ENCODE measurements at regions not wholly inside any gene's neighbourhood (a gene's known extent, or its start where the extent isn't known, plus 50 kb on each side); places are given as distances from the start of the nearest gene placed in this dataset.
"Not testable (repeated sequence)": the region's sequence is repeated elsewhere in the genome, so short reads cannot be mapped to it uniquely, and the experiment has no call there.

DNA sequence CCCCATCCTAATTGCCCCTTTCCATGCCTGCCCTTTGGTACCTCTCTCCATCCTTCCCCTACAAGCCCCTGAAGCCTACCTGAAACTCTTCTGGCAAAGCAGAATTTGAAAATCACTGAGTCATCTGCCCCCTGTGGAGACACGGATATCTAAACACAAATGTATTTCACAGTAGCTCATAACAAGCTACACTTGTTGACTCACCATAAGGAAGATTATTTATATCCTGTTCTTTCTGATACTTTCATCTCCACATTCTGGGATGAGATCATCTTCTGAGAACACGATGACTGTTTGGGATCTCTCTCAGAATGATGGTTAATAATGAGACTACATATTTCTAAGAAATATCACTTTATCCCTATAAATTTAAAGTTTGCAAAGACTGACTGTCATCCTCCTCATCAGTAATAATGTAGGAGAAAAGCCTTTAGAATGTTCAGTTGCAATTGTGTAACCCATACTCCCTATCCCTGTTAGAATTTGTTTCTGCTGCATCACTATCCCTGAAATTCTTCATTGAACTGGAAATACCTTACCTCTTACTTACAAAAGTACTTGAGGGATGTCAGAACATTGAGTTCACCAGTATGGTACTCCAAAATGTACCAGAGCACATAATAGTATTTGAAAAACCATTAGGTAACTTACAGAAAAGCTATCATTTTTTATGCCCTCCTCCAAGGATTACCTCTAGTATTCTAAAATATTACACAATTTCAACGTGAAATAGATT is 116.1 kb upstream of the IL12A start:
- DNase-seq (ENCODE audit: low read depth): no peak

- DNase-seq (ENCODE audit: low read depth): no peak
Observed at GRCh38 chr3:159875116-159875515, 113.5 kb upstream of the IL12A start.

GRCh38 chr3:159877924-159878323 is 110.7 kb upstream of the IL12A start:
- DNase-seq (ENCODE audit: low read depth): no peak

DNA sequence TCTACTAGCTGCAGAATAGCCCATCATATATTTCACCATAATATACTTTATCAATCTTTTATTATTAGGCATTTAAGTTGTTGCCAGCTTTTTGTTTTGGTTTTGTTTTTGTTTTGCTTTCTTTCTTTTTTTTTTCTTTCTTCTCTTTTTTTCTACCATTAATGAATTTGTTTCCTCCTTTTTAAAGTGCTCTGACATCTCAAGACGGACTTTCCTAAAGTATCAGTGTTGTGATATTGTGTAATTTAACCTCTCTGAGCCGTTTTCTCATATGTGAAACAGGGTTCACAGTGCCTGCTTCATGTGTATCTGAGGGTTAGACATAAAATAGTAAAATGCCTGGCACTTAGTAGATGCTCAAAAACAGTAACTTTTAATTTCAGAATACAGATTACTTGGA is 109.5 kb upstream of the IL12A start:
- no peak for DNase-seq (ENCODE audit: low read depth)

- DNase-seq (ENCODE audit: low read depth): no peak
Observed at GRCh38 chr3:159879598-159879997, 109.0 kb upstream of the IL12A start.

- DNase-seq (ENCODE audit: low read depth): no peak
Observed at GRCh38 chr3:159881208-159881607, 107.4 kb upstream of the IL12A start.

DNA sequence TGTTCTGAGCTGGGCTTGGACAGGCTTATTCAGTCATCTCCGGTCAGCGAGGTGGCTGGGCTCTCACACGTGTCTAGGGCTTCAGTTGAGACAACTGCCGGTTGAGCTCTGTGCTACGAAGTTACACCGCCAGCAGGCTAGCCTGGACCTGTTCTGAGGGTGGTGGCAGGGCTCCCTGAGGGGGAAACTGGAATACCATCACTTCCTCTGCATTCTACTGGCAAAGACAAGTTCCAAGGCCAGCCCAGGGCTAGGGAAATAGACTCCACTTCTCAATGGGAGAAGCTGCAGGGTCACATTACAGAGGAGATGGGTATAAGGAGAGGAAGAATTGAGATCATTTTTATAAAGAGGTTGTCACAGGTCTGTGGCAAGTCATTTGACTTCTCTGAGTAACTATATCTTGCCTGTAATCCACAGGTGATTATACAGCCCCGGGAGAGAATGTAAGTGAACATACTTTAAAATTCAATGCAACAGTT is 106.8 kb upstream of the IL12A start:
- DNase-seq (ENCODE audit: low read depth): no peak

DNA sequence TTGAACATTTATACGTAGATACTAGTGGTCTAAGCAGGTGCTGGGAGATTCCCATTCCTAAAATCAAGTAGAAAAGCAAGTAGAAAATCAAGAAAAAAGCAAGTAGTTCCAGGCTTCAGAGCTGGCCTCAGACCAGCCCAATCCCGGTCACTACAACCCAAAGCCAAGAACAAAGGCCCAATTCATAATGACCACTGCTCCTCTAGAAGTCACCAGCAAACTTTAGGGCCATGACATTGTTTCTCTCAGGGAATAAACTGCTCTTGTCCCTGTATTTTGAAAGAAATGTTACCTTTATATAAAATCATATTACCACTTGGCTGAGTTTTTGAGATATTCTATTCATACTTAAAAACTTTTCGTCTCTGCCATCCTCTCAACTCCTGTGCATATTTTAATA is 106.3 kb upstream of the IL12A start:
- DNase-seq (ENCODE audit: low read depth): no peak

DNA sequence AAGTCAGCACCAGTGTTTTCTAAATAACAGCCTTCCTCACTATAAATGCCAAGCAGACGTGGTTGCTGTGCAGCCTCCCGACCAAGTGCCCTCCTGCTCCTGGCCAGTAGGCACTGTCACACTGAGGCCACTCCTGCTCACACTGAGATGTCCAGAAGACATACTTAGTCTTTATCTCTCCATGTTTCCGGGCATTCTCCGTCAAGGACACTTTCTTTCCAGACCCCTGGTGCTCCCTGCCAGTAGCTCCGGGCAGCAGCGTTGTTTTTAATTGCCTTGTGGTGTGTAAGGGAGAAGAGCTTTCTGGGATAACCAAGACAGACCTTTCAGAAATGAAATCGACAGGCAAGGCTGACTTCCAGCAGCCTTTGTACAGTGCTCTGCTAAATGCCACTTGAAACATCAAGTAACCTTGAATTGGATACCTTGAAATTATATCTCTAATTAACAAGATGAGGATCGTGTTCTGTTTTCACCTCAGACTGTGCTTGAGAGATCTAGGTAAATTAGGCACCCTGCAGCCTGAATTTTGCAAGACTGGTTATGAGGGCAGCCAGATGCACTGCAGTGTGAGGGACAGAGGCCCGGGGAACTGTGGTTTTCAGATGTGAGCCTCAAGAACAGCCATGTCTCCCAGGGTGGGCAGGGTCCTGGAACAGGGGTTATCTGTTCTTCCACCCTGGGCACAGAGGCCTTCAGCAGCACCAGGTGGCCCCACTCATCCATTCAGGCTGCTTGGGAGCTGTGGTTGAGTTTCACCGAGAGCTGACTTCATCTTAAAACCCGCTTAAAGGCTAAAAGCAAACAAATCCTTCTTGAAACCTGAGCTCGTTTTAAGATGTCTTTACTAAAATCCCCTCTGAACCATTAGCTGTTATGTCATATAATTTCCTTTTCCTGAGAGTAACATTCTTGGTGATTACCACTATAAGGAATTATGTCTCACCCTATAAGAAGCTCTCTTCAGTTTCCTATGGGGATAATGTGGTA is 105.5 kb upstream of the IL12A start:
- no peak for DNase-seq (ENCODE audit: low read depth)

GRCh38 chr3:159884661-159885402 is 103.8 kb upstream of the IL12A start:
- DNase-seq (ENCODE audit: low read depth): no peak

GRCh38 chr3:159886050-159886449 is 102.6 kb upstream of the IL12A start:
- no peak for DNase-seq (ENCODE audit: low read depth)

DNA sequence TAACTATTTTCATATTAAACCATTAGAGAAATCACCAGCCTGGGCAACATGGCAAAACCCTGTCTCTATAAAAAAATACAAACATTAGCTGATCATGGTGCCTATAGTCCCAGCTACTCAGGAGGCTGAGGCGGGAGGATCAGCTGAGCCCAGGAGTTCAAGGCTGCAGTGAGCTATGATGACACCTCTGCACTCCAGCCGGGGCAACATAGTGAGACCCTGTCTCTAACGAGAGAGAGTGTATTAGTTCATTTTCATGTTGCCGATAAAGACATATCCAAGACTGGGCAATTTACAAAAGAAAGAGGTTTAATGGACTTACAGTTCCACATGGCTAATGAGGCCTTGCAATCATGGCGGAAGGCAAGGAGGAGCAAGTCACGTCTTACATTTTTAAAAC is 102.1 kb upstream of the IL12A start:
- DNase-seq (ENCODE audit: low read depth): not testable (repeated sequence)

DNA sequence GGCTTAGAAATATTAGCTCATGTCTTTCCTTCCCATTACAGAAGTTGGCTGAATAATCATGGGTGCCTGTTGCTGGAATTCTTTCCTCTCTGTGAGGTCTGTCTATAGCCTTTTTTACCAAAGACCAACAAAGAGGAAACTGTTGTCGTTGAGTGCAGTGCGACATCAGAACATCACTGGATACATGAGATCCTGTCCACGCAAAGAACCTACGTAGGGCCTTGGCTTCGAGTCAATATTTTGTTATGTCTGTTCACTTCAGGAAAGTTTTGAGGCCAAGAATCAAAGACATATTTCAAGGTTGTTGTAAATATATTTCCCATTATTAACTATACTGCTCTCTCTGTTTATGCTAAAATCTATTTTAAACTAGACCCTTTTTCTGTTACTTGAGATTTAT is 101.5 kb upstream of the IL12A start:
- DNase-seq (ENCODE audit: low read depth): no peak

GRCh38 chr3:159887911-159888310 is 100.7 kb upstream of the IL12A start:
- DNase-seq (ENCODE audit: low read depth): no peak

- DNase-seq (ENCODE audit: low read depth): no peak
Observed at GRCh38 chr3:159892171-159892795, 96.4 kb upstream of the IL12A start.

DNA sequence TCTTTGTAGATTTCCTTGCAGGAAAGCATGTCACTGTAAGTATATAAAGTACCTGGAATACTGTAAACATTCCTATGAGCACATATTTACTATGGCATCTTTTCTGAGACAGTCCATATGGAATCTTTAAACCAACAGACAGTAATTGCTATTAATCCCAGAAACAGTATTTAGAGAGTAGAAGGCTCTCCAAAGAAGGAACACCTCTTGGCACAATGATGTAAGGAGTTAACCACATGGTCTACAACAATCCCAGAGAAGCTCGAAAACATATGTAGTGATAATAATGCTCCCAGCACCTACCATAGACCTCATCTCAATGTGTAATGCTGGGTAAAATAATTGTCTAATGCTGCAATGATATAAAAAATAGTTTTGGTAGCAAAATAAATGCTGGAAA is 95.8 kb upstream of the IL12A start:
- DNase-seq (ENCODE audit: low read depth): no peak

DNA sequence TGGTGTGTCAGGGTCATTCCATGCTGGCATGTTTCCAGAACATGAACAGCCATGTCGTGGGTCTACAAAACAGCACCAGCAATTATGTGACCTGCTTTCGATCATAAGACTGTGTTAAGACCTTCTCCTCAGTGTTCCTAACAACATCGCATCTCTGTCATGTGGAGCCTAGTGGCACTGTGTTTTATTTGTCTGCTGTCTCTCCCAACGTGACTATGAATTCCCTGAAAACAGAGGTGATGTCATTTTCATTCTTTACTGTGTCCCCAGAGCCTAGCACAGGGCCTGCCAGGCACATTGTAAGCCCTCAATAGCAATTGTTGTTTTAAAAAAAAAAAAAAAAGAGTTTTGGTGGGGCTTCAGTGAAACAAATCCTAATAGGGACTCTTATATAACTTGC is 94.2 kb upstream of the IL12A start:
- no peak for DNase-seq (ENCODE audit: low read depth)

- no peak for DNase-seq (ENCODE audit: low read depth)
Observed at GRCh38 chr3:159895430-159895829, 93.2 kb upstream of the IL12A start.

DNA sequence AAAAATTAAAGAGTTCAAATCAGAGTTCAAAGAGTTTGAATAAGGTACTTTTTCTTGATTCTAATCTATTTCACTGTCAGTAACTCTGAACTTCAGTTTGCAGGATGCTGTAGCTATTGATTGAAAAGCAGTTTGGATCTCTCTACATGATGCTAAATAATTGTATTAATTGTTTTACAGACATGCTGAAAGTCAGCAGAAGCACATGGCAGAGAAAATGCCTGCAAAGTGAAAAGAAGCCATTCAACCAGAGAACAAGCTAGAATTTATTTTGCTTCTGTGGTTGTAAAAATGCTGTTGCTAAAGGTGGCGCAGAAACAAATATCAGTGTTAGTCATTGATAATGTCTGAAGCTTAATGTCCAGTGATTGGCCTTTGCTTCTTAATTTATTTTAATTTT is 92.1 kb upstream of the IL12A start:
- no peak for DNase-seq (ENCODE audit: low read depth)

DNA sequence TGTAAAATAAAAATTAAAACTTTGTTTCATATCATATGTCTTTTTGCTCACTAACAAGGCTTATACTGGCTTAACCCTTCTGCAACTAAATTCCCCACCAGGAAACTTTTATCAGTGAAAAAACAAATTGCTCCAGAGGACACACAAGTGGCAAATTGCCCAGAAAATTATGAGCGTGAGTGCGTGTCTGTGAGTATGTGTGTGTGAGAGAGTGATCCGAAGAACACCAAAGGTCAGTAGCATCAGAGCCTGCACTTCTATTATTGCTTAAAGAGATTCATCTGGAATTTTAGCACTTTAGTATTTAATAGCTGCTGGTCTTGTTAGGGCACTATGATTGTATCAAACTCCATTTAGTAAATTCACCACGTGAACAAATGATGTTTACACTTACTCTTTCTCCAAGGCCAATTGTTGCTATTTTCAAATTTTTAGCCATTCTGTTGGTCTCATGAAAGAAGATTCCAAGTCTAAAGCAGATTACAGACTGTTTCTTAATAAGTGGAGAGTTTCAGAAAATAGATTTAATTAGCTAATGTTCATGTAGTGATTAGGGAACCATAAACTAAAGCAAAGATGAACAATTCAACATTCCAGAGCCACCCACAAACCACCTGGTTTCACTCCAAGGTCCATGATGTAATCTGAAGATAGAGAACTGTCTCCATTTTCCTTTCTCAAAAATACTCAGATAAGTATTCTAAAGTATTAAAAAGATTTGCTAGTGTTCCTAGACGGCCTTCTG is 91.1 kb upstream of the IL12A start:
- DNase-seq (ENCODE audit: low read depth): no peak

- DNase-seq (ENCODE audit: low read depth): no peak
Observed at GRCh38 chr3:159898147-159898546, 90.5 kb upstream of the IL12A start.

All from T-helper 22 cell (primary cell).